Endothelial cell of umbilical vein (primary cell): ENCODE measurements at regions not wholly inside any gene's neighbourhood (a gene's known extent, or its start where the extent isn't known, plus 50 kb on each side); places are given as distances from the start of the nearest gene placed in this dataset.

Experiments used
- BruUV-seq: library from RNA; stranded (reverse); fragments of 400-500 nt; replicated peaks from 2 replicates; lab custom pipeline; 2021; lab: Mats Ljungman, UMichigan
- CTCF ChIA-PET: fragments of 300-600, 350-600 bp; sonication (Branson Sonifier 250); formaldehyde crosslinking; loops from one replicate; lab custom pipeline; 2021; ENCODE audit warnings: antibody characterized with exemption, inconsistent platforms; lab: Charles Lee
- POLR2A ChIA-PET: fragments of 300-600, 350-600 bp; sonication (Branson Sonifier 250); formaldehyde crosslinking; loops from one replicate; lab custom pipeline; 2021; ENCODE audit warnings: antibody characterized with exemption, inconsistent platforms; lab: Charles Lee
- DNase-seq: peaks from one replicate; pipeline ENCODE4 v3.0.0-alpha.2; 2011; ENCODE audit warnings: low read depth, low spot score
- FAIRE-seq: peaks from 2 replicates; lab custom pipeline; 2011; peaks lifted over from hg19 to GRCh38; lab: Jason Lieb, UNC
- H2AFZ ChIP-seq: 2 replicates; pipeline ENCODE4 v1.6.0; 2012; ENCODE audit warnings: low read depth, low read length, control low read depth, inconsistent platforms
- H3K27ac ChIP-seq: 2 replicates; pipeline ENCODE4 v1.5.1; 2011; ENCODE audit warnings: low read depth, mild to moderate bottlenecking, control low read depth, low read length, moderate library complexity; ENCODE audit not compliant: insufficient read depth
- H3K27me3 ChIP-seq, 2 experiments: 2 replicates each; pipeline versions ENCODE4 v1.6.0 to v1.6.1; 2011; ENCODE audit warnings: low read length in 2 of 2, mixed read lengths in 1 of 2; ENCODE audit not compliant: control insufficient read depth in 2 of 2, insufficient read depth in 2 of 2
- H3K36me3 ChIP-seq, 2 experiments: 2 replicates in 1 of 2; 3 replicates in 1 of 2; pipeline ENCODE4 v1.5.1; 2011; ENCODE audit warnings: low read length in 2 of 2, mild to moderate bottlenecking in 1 of 2, moderate library complexity in 1 of 2; ENCODE audit not compliant: control insufficient read depth in 2 of 2, insufficient read depth in 2 of 2; ENCODE audit errors: extremely low read depth in 1 of 2
- H3K4me1 ChIP-seq: 3 replicates; pipeline ENCODE4 v1.5.1; 2011; ENCODE audit warnings: mild to moderate bottlenecking, low read length; ENCODE audit not compliant: control insufficient read depth, insufficient read depth; ENCODE audit errors: extremely low read depth
- H3K4me2 ChIP-seq: 2 replicates; pipeline ENCODE4 v1.6.1; 2011; ENCODE audit warnings: low read length, control low read depth, mixed read lengths; ENCODE audit not compliant: insufficient read depth
- H3K4me3 ChIP-seq, 3 experiments: fragments of 200-600 bp in 1 of 3; sonication (generic), shearing (Covaris generic) in 1 of 3; replicated peaks in 1 of 3; 2 replicates each; pipeline ENCODE4 v1.5.1; 2011 to 2016; ENCODE audit warnings: control low read depth in 3 of 3, low read length in 3 of 3, mild to moderate bottlenecking in 2 of 3, inconsistent platforms in 1 of 3, low read depth in 1 of 3, moderate library complexity in 1 of 3; ENCODE audit not compliant: insufficient read depth in 1 of 3
- H3K79me2 ChIP-seq: 2 replicates; pipeline ENCODE4 v1.6.0; 2012; ENCODE audit warnings: low read length, inconsistent platforms; ENCODE audit not compliant: control insufficient read depth, insufficient read depth
- H3K9ac ChIP-seq: replicated peaks from 2 replicates; pipeline ENCODE3; 2011; ENCODE audit warnings: low read length, control low read depth; ENCODE audit not compliant: insufficient read depth; ENCODE audit errors: extremely low read depth
- H3K9me1 ChIP-seq: replicated peaks from 3 replicates; pipeline ENCODE4 v1.6.0; 2011; ENCODE audit warnings: mild to moderate bottlenecking, low read length; ENCODE audit not compliant: control insufficient read depth, insufficient read depth; ENCODE audit errors: extremely low read depth
- H3K9me3 ChIP-seq: replicated peaks from 2 replicates; pipeline ENCODE4 v1.5.1; 2012; ENCODE audit warnings: low read length, inconsistent platforms; ENCODE audit not compliant: control insufficient read depth, insufficient read depth
- H4K20me1 ChIP-seq: replicated peaks from 2 replicates; pipeline ENCODE3; 2011; ENCODE audit warnings: mild to moderate bottlenecking, low read length; ENCODE audit not compliant: control insufficient read depth, insufficient read depth; ENCODE audit errors: extremely low read depth
- CTCF ChIP-seq, 2 donors: IDR thresholded peaks; 1 replicate in 1 of 2; 2 replicates in 1 of 2; pipeline ENCODE4 v1.5.1; 2011; ENCODE audit warnings: low read length in 2 of 2, mild to moderate bottlenecking in 2 of 2, moderate library complexity in 2 of 2, control low read depth in 1 of 2, inconsistent platforms in 1 of 2, low read depth in 1 of 2; ENCODE audit not compliant: insufficient read depth in 1 of 2; ENCODE audit errors: extremely low read depth in 1 of 2
- EZH2 ChIP-seq: IDR thresholded peaks from 2 replicates; pipeline ENCODE4 v1.6.1; 2012; ENCODE audit warnings: borderline replicate concordance, low read depth, mild to moderate bottlenecking, moderate library complexity, low read length, inconsistent platforms; ENCODE audit not compliant: severe bottlenecking
- FOS ChIP-seq: IDR thresholded peaks from 2 replicates; pipeline ENCODE4 v1.6.1; 2011; ENCODE audit warnings: mild to moderate bottlenecking, low read length, moderate library complexity, borderline replicate concordance; ENCODE audit not compliant: insufficient read depth
- GATA2 ChIP-seq: IDR thresholded peaks from 2 replicates; pipeline ENCODE4 v1.7.0; 2011; ENCODE audit warnings: low read depth, mild to moderate bottlenecking, moderate library complexity, mixed read lengths, low read length; ENCODE audit not compliant: insufficient read length, insufficient read depth
- JUN ChIP-seq: IDR thresholded peaks from 2 replicates; pipeline ENCODE4 v1.6.1; 2011; ENCODE audit warnings: borderline replicate concordance, low read depth; ENCODE audit not compliant: insufficient read length, insufficient read depth
- MAX ChIP-seq: IDR thresholded peaks from 2 replicates; pipeline ENCODE4 v1.6.1; 2011; ENCODE audit not compliant: insufficient read depth, insufficient read length
- MYC ChIP-seq: IDR thresholded peaks from one replicate; pipeline ENCODE4 v1.6.1; 2011; ENCODE audit warnings: mild to moderate bottlenecking, low read depth, low read length
- POLR2A ChIP-seq: IDR thresholded peaks from 2 replicates; pipeline ENCODE4 v1.6.1; 2012; ENCODE audit warnings: low read depth, mild to moderate bottlenecking, control low read depth, low read length
- POLR2AphosphoS5 ChIP-seq: IDR thresholded peaks from 2 replicates; pipeline ENCODE4 v1.6.1; 2012; ENCODE audit warnings: low read depth, mild to moderate bottlenecking, control low read depth, low read length, moderate library complexity; ENCODE audit not compliant: insufficient read depth
- dilution Hi-C: fragments of 300-500 bp; cut with MboI; formaldehyde crosslinking; loops from one replicate; pipeline ENCODE4 v1.15.0; 2019; ENCODE audit warnings: low sequenced_read_pairs; ENCODE audit not compliant: extremely low pct_ligation_motif_present
- intact Hi-C: fragments of 100-400 bp; cut with micrococcal nuclease; formaldehyde crosslinking; loops from one replicate; pipeline ENCODE4 v1.10.0; 2022

DNA sequence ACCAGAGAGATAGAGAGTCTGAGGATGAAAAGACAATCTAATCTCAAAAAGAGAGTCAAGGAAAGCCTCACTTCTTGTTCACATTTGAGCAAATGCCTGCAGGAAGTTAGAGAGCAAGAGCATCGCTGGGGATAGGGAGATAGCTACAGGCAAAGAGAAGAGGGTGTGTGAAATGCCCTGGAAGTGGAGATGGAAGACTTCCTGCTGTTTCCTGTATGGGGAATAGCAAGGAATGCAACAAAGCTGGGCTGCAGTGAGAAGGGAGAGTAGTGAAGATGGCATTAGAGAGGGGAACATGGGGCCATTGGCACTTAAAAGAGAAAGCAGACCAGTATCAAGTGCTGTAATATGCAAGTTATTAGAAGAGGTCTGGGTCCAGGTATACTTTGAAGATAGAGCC is 488.6 kb downstream of the METTL4 start:
- Histone ChIP-seq H3K27ac (no peak overlapping the region), H3K36me3 (no peaks in the 10 kb centered on the region), H3K27me3 (no peaks in the 10 kb centered on the region), H2AFZ (no peak overlapping the region), H3K9me3 (no peaks in the 10 kb centered on the region), H3K79me2 (no peaks in the 10 kb centered on the region), H3K9ac (no peak overlapping the region), H3K4me2 (no peak overlapping the region), H4K20me1 (no peaks in the 10 kb centered on the region), H3K4me3 (no peak overlapping the region), H3K4me1 (no peaks in the 10 kb centered on the region), H3K9me1 (no peaks in the 10 kb centered on the region)
- FAIRE-seq (no peak), DNase-seq (no peak)
- no peak for TF ChIP-seq MAX
- no peak for TF ChIP-seq JUN
- TF ChIP-seq MYC: no peak
- TF ChIP-seq POLR2A: no peak
- TF ChIP-seq FOS: no peak
- no peak for TF ChIP-seq GATA2
- TF ChIP-seq EZH2: no peak
- TF ChIP-seq CTCF (IDR thresholded peaks at IDR 0.05; ENCODE audit: extremely low read depth in 1 of 2, insufficient read depth in 1 of 2, low read depth in 1 of 2, low read length in 2 of 2): no peak
- no peak for TF ChIP-seq POLR2AphosphoS5
- dilution Hi-C loops (no loop called here), intact Hi-C loops (no loop called here)
- BruUV-seq: no TSS peak
- POLR2A ChIA-PET: no interaction called here
- CTCF ChIA-PET: interaction anchor here (1.4 kb wide), 2 partner anchors 22 to 496 kb away, joined by 3 to 4 read pairs; no protein-coding TSS in a partner anchor
